ENCODE measurements at regions not wholly inside any gene's neighbourhood (a gene's known extent, or its start where the extent isn't known, plus 50 kb on each side); places are given as distances from the start of the nearest gene placed in this dataset.

GRCh38 chr2:6487765-6488164 lies 377.9 kb downstream of the CMPK2 start:
- Histone ChIP-seq H3K4me1 (ENCODE audit: insufficient read depth, low read length, poor library complexity, severe bottlenecking) (no peaks in the 10 kb centered on the region), H3K9ac (ENCODE audit: low read depth, low read length, poor library complexity, severe bottlenecking) (no peak overlapping the region), H3K27me3 (ENCODE audit: insufficient read depth, low read length, poor library complexity, severe bottlenecking) (no peaks in the 10 kb centered on the region), H4K20me1 (ENCODE audit: insufficient read depth, low read length, poor library complexity, severe bottlenecking) (no peaks in the 10 kb centered on the region), H3K9me2 (replicated peaks; ENCODE audit: low read depth, low read length) (no peaks in the 10 kb centered on the region), H3F3A (ENCODE audit: low read depth) (no peaks in the 10 kb centered on the region), H3K79me2 (ENCODE audit: insufficient read depth, low read length) (no peaks in the 10 kb centered on the region), H2AFZ (ENCODE audit: low read length) (no peak overlapping the region), H3K9me3 (ENCODE audit: insufficient read depth, low read depth, low read length) (no peaks in the 10 kb centered on the region), H3K4me3 (ENCODE audit: low read length, poor library complexity, severe bottlenecking) (no peak overlapping the region), H3K4me2 (ENCODE audit: low read depth, low read length, poor library complexity, severe bottlenecking) (no peak overlapping the region), H3K36me3 (ENCODE audit: insufficient read depth, low read length) (no peaks in the 10 kb centered on the region)
- TF ChIP-seq EZH2phosphoT487 (IDR thresholded peaks at IDR 0.05; ENCODE audit: borderline replicate concordance) (no peak), CTCF (conservative IDR thresholded peaks at IDR 0.05; ENCODE audit: low read length) (no peak)

- no peaks in the 10 kb centered on the region for H3F3A ChIP-seq (ENCODE audit: low read depth)
- no peak for TF ChIP-seq EZH2phosphoT487 (IDR thresholded peaks at IDR 0.05; ENCODE audit: borderline replicate concordance)
- no peak for TF ChIP-seq CTCF (conservative IDR thresholded peaks at IDR 0.05; ENCODE audit: low read length)
Observed at GRCh38 chr2:6492573-6492972, 373.1 kb downstream of the CMPK2 start.

GRCh38 chr2:6493266-6493665 lies 372.4 kb downstream of the CMPK2 start:
- Histone ChIP-seq H3K4me3 (ENCODE audit: low read length, poor library complexity, severe bottlenecking) (no peak overlapping the region), H3K27me3 (ENCODE audit: insufficient read depth, low read length, poor library complexity, severe bottlenecking) (no peaks in the 10 kb centered on the region), H2AFZ (ENCODE audit: low read length) (no peak overlapping the region), H3F3A (ENCODE audit: low read depth) (no peaks in the 10 kb centered on the region), H3K36me3 (ENCODE audit: insufficient read depth, low read length) (no peaks in the 10 kb centered on the region), H3K4me1 (ENCODE audit: insufficient read depth, low read length, poor library complexity, severe bottlenecking) (no peaks in the 10 kb centered on the region), H4K20me1 (ENCODE audit: insufficient read depth, low read length, poor library complexity, severe bottlenecking) (no peaks in the 10 kb centered on the region), H3K79me2 (ENCODE audit: insufficient read depth, low read length) (no peaks in the 10 kb centered on the region), H3K4me2 (ENCODE audit: low read depth, low read length, poor library complexity, severe bottlenecking) (no peak overlapping the region), H3K9ac (ENCODE audit: low read depth, low read length, poor library complexity, severe bottlenecking) (no peak overlapping the region), H3K9me3 (ENCODE audit: insufficient read depth, low read depth, low read length) (no peaks in the 10 kb centered on the region), H3K9me2 (replicated peaks; ENCODE audit: low read depth, low read length) (no peaks in the 10 kb centered on the region)
- TF ChIP-seq CTCF (conservative IDR thresholded peaks at IDR 0.05; ENCODE audit: low read length) (no peak), EZH2phosphoT487 (IDR thresholded peaks at IDR 0.05; ENCODE audit: borderline replicate concordance) (no peak)

More at GRCh38 chr2:6492573-6492972, 373.1 kb downstream of the CMPK2 start:
- no peak overlapping the region for H2AFZ ChIP-seq (ENCODE audit: low read length)
- no peaks in the 10 kb centered on the region for H3K9me2 ChIP-seq (replicated peaks; ENCODE audit: low read depth, low read length)
- no peak overlapping the region for H3K4me2 ChIP-seq (ENCODE audit: low read depth, low read length, poor library complexity, severe bottlenecking)
- no peaks in the 10 kb centered on the region for H3K4me1 ChIP-seq (ENCODE audit: insufficient read depth, low read length, poor library complexity, severe bottlenecking)
- no peak overlapping the region for H3K9ac ChIP-seq (ENCODE audit: low read depth, low read length, poor library complexity, severe bottlenecking)
- no peak overlapping the region for H3K4me3 ChIP-seq (ENCODE audit: low read length, poor library complexity, severe bottlenecking)
- no peaks in the 10 kb centered on the region for H3K27me3 ChIP-seq (ENCODE audit: insufficient read depth, low read length, poor library complexity, severe bottlenecking)
- H3K9me3 ChIP-seq (ENCODE audit: insufficient read depth, low read depth, low read length): no peaks in the 10 kb centered on the region
- no peaks in the 10 kb centered on the region for H4K20me1 ChIP-seq (ENCODE audit: insufficient read depth, low read length, poor library complexity, severe bottlenecking)
- no peaks in the 10 kb centered on the region for H3K36me3 ChIP-seq (ENCODE audit: insufficient read depth, low read length)
- no peaks in the 10 kb centered on the region for H3K79me2 ChIP-seq (ENCODE audit: insufficient read depth, low read length)

Data from Loucy (cell line).